Embryonic facial prominence (tissue), 1 donor: ENCODE measurements at regions not wholly inside any gene's neighbourhood (a gene's known extent, or its start where the extent isn't known, plus 50 kb on each side); places are given as distances from the start of the nearest gene placed in this dataset.
"Not testable (repeated sequence)": the region's sequence is repeated elsewhere in the genome, so short reads cannot be mapped to it uniquely, and the experiment has no call there.

Source experiments
- DNase-seq: peaks from one replicate; pipeline ENCODE4 v3.0.0-alpha.2; 2016; ENCODE audit errors: extremely low spot score

GRCh38 chr1:73218995-73219546 lies 936.7 kb upstream of the NEGR1 start:
- no peak for DNase-seq

GRCh38 chr1:73205294-73205973 lies 923.1 kb upstream of the NEGR1 start:
- DNase-seq: no peak

- DNase-seq: no peak
These were observed 915.6 kb upstream of the NEGR1 start for GRCh38 chr1:73197972-73198371.

- no peak for DNase-seq
These were observed 912.6 kb upstream of the NEGR1 start for GRCh38 chr1:73194965-73195364.

GRCh38 chr1:73183581-73183980 lies 901.2 kb upstream of the NEGR1 start:
- not testable (repeated sequence) for DNase-seq

GRCh38 chr1:73181190-73181540 lies 898.8 kb upstream of the NEGR1 start:
- DNase-seq: no peak

GRCh38 chr1:73180397-73181189 lies 898.3 kb upstream of the NEGR1 start:
- no peak for DNase-seq

GRCh38 chr1:73176902-73177301 lies 894.6 kb upstream of the NEGR1 start:
- DNase-seq: no peak

- DNase-seq: no peak
These were observed 884.8 kb upstream of the NEGR1 start for GRCh38 chr1:73167009-73167657.

GRCh38 chr1:73162564-73162963 lies 880.2 kb upstream of the NEGR1 start:
- DNase-seq: no peak

- DNase-seq: no peak
These were observed 879.1 kb upstream of the NEGR1 start for GRCh38 chr1:73161418-73161817.

GRCh38 chr1:73160759-73161158 lies 878.4 kb upstream of the NEGR1 start:
- DNase-seq: no peak

GRCh38 chr1:73144311-73144710 lies 862.0 kb upstream of the NEGR1 start:
- DNase-seq: no peak

- DNase-seq: no peak
These were observed 854.6 kb upstream of the NEGR1 start for GRCh38 chr1:73136975-73137374.

GRCh38 chr1:73106931-73107330 lies 824.6 kb upstream of the NEGR1 start:
- DNase-seq: no peak

- DNase-seq: no peak
These were observed 823.4 kb upstream of the NEGR1 start for GRCh38 chr1:73105755-73106154.

GRCh38 chr1:73104749-73105148 lies 822.4 kb upstream of the NEGR1 start:
- DNase-seq: no peak

- no peak for DNase-seq
These were observed 817.9 kb upstream of the NEGR1 start for GRCh38 chr1:73100216-73100615.

- DNase-seq: no peak
These were observed 815.6 kb upstream of the NEGR1 start for GRCh38 chr1:73097917-73098316.

- DNase-seq: no peak
These were observed 814.5 kb upstream of the NEGR1 start for GRCh38 chr1:73096841-73097240.

GRCh38 chr1:73092383-73092782 lies 810.0 kb upstream of the NEGR1 start:
- DNase-seq: no peak

GRCh38 chr1:73066866-73067265 lies 784.5 kb upstream of the NEGR1 start:
- DNase-seq: no peak
